IMR-90 (cell line): ENCODE measurements at regions not wholly inside any gene's neighbourhood (a gene's known extent, or its start where the extent isn't known, plus 50 kb on each side); places are given as distances from the start of the nearest gene placed in this dataset.

ENCODE experiments used
- ATAC-seq: fragments of 200-7000 bp; cut with Tn5 transposase; 2 replicates; pipeline ENCODE4 v1.9.1; 2020; ENCODE audit warnings: low read depth, mild to moderate bottlenecking, moderate library complexity
- BruUV-seq: library from RNA; stranded (reverse); fragments of 400-500 nt; replicated peaks from 2 replicates; lab custom pipeline; 2021; lab: Mats Ljungman, UMichigan
- CTCF ChIA-PET: fragments of 300-600 bp; formaldehyde crosslinking; extraction: SDS; loops from one replicate; lab custom pipeline; 2021; ENCODE audit warnings: antibody characterized with exemption; lab: Yijun Ruan, JAX
- POLR2A ChIA-PET: fragments of 300-600 bp; sonication (Branson Sonifier 250); formaldehyde crosslinking; loops from one replicate; lab custom pipeline; 2022; ENCODE audit warnings: antibody characterized with exemption; ENCODE audit not compliant: unreplicated experiment; lab: Charles Lee
- DNase-seq: peaks from one replicate; pipeline ENCODE4 v3.0.0; 2013
- H2AFZ ChIP-seq: replicated peaks from 2 replicates; pipeline ENCODE3; 2013; ENCODE audit warnings: low read length, mild to moderate bottlenecking; ENCODE audit not compliant: poor library complexity
- H2AK5ac ChIP-seq: 2 replicates; pipeline ENCODE4 v1.6.1; 2013; ENCODE audit warnings: low read depth, low read length, inconsistent platforms
- H2AK9ac ChIP-seq: replicated peaks from 2 replicates; pipeline ENCODE3; 2013; ENCODE audit warnings: mild to moderate bottlenecking, low read depth, low read length, moderate library complexity; ENCODE audit not compliant: poor library complexity
- H2BK120ac ChIP-seq: 2 replicates; pipeline ENCODE4 v1.6.1; 2013; ENCODE audit warnings: low read depth, low read length, inconsistent platforms
- H2BK15ac ChIP-seq: 3 replicates; pipeline ENCODE4 v1.6.1; 2013; ENCODE audit warnings: low read depth, low read length, inconsistent platforms
- H2BK20ac ChIP-seq: 2 replicates; pipeline ENCODE4 v1.6.1; 2013; ENCODE audit warnings: low read depth, mild to moderate bottlenecking, inconsistent platforms, low read length, moderate library complexity
- H2BK5ac ChIP-seq: 2 replicates; pipeline ENCODE4 v1.6.1; 2013; ENCODE audit warnings: mild to moderate bottlenecking, low read depth, low read length, inconsistent platforms; ENCODE audit not compliant: poor library complexity, severe bottlenecking
- H3K14ac ChIP-seq: replicated peaks from 2 replicates; pipeline ENCODE4 v1.6.1; 2013; ENCODE audit warnings: low read depth, low read length, inconsistent platforms
- H3K18ac ChIP-seq: 2 replicates; pipeline ENCODE4 v1.6.1; 2013; ENCODE audit warnings: low read depth, low read length, control low read depth
- H3K23ac ChIP-seq: 2 replicates; pipeline ENCODE4 v1.6.1; 2013; ENCODE audit warnings: low read depth, low read length, inconsistent platforms
- H3K27ac ChIP-seq: 2 replicates; pipeline ENCODE4 v1.5.1; 2013; ENCODE audit warnings: mild to moderate bottlenecking, control low read depth, low read length; ENCODE audit not compliant: insufficient read depth
- H3K27me3 ChIP-seq: 2 replicates; pipeline ENCODE4 v1.6.1; 2013; ENCODE audit warnings: low read length; ENCODE audit not compliant: control insufficient read depth, insufficient read depth
- H3K36me3 ChIP-seq: 2 replicates; pipeline ENCODE4 v1.6.1; 2013; ENCODE audit warnings: low read length, mixed read lengths; ENCODE audit not compliant: control insufficient read depth, insufficient read depth
- H3K4ac ChIP-seq: 2 replicates; pipeline ENCODE4 v1.6.1; 2013; ENCODE audit warnings: low read depth, low read length, inconsistent platforms
- H3K4me1 ChIP-seq: 2 replicates; pipeline ENCODE4 v1.6.1; 2013; ENCODE audit warnings: low read length, mixed read lengths; ENCODE audit not compliant: control insufficient read depth, insufficient read depth
- H3K4me2 ChIP-seq: 2 replicates; pipeline ENCODE4 v1.6.1; 2013; ENCODE audit warnings: low read depth, mild to moderate bottlenecking, control low read depth, low read length, moderate library complexity
- H3K4me3 ChIP-seq: 2 replicates; pipeline ENCODE4 v1.5.1; 2013; ENCODE audit warnings: low read depth, mild to moderate bottlenecking, control low read depth, low read length, moderate library complexity; ENCODE audit not compliant: insufficient read depth
- H3K56ac ChIP-seq: 2 replicates; pipeline ENCODE4 v1.6.1; 2013; ENCODE audit warnings: low read length, inconsistent platforms; ENCODE audit not compliant: insufficient read depth; ENCODE audit errors: extremely low read depth
- H3K79me1 ChIP-seq, 2 experiments: 2 replicates each; pipeline ENCODE4 v1.6.1; 2013; ENCODE audit warnings: low read length in 2 of 2, inconsistent platforms in 1 of 2, low read depth in 1 of 2
- H3K9ac ChIP-seq: 2 replicates; pipeline ENCODE4 v1.6.1; 2013; ENCODE audit warnings: low read depth, low read length, control low read depth
- H3K9me1 ChIP-seq: 2 replicates; pipeline ENCODE4 v1.6.1; 2013; ENCODE audit warnings: low read length, inconsistent platforms; ENCODE audit not compliant: insufficient read depth
- H3K9me3 ChIP-seq: 2 replicates; pipeline ENCODE4 v1.6.1; 2013; ENCODE audit warnings: low read length; ENCODE audit not compliant: control insufficient read depth, insufficient read depth
- H4K20me1 ChIP-seq: 2 replicates; pipeline ENCODE4 v1.6.1; 2013; ENCODE audit warnings: low read length, inconsistent platforms; ENCODE audit not compliant: insufficient read depth
- H4K5ac ChIP-seq: 2 replicates; pipeline ENCODE4 v1.6.1; 2013; ENCODE audit warnings: mild to moderate bottlenecking, low read depth, low read length, control low read depth
- H4K8ac ChIP-seq, 2 experiments: 2 replicates each; pipeline ENCODE4 v1.6.1; 2013; ENCODE audit warnings: low read depth in 2 of 2, low read length in 2 of 2, control low read depth in 1 of 2, inconsistent platforms in 1 of 2
- H4K91ac ChIP-seq: 2 replicates; pipeline ENCODE4 v1.6.1; 2013; ENCODE audit warnings: low read depth, low read length, inconsistent platforms; ENCODE audit not compliant: insufficient read depth
- BHLHE40 ChIP-seq: fragments of 150-350 bp; IDR thresholded peaks from 2 replicates; pipeline ENCODE4 v1.6.1; 2016; ENCODE audit warnings: mild to moderate bottlenecking, low read depth, low read length
- CEBPB ChIP-seq: IDR thresholded peaks from 2 replicates; pipeline ENCODE4 v1.6.1; 2012; ENCODE audit warnings: low read depth, low read length, improper control_type of control experiment
- CHD1 ChIP-seq: IDR thresholded peaks from 2 replicates; pipeline ENCODE4 v1.6.1; 2012; ENCODE audit warnings: low read depth, low read length, improper control_type of control experiment
- CTCF ChIP-seq: conservative IDR thresholded peaks from 2 replicates; pipeline ENCODE4 v1.5.1; 2012; ENCODE audit warnings: mild to moderate bottlenecking, low read depth, low read length, improper control_type of control experiment
- MAFK ChIP-seq: IDR thresholded peaks from 2 replicates; pipeline ENCODE4 v1.6.1; 2012; ENCODE audit warnings: low read depth, low read length, improper control_type of control experiment
- MXI1 ChIP-seq: IDR thresholded peaks from 2 replicates; pipeline ENCODE4 v1.6.1; 2012; ENCODE audit warnings: low read depth, mild to moderate bottlenecking, low read length, moderate library complexity, borderline replicate concordance
- RAD21 ChIP-seq: IDR thresholded peaks from 2 replicates; pipeline ENCODE4 v1.6.1; 2012; ENCODE audit warnings: low read length, improper control_type of control experiment
- RCOR1 ChIP-seq: IDR thresholded peaks from 2 replicates; pipeline ENCODE4 v1.6.1; 2012; ENCODE audit warnings: mild to moderate bottlenecking, low read length, improper control_type of control experiment; ENCODE audit not compliant: insufficient replicate concordance
- USF2 ChIP-seq: fragments of 150-350 bp; IDR thresholded peaks from 2 replicates; pipeline ENCODE4 v1.6.1; 2017; ENCODE audit warnings: mild to moderate bottlenecking, antibody characterized with exemption, low read length, low read depth
- WGBS, 2 experiments: methylation state at CpG; one replicate each; pipeline versions ENCODE4 v1.1.5 to v1.1.7; 2013; ENCODE audit warnings: missing lambda C conversion rate in 2 of 2; ENCODE audit not compliant: insufficient read length in 1 of 2; ENCODE audit errors: extremely low coverage in 2 of 2; 5-methylcytosine and 5-hydroxymethylcytosine counted together
- dilution Hi-C: fragments of 300-500 bp; cut with HindIII; formaldehyde crosslinking; loops from one replicate; pipeline ENCODE4 v1.14.3; 2018; ENCODE audit warnings: low sequenced_read_pairs; ENCODE audit not compliant: unreplicated experiment
- in situ Hi-C: fragments of 300-500 bp; cut with MboI; formaldehyde crosslinking; loops from 3 replicates; pipeline ENCODE4 v1.14.3; 2019; ENCODE audit warnings: low sequenced_read_pairs, inconsistent platforms, mixed read lengths
- intact Hi-C: fragments of 100-400 bp; cut with micrococcal nuclease; formaldehyde crosslinking; loops from 2 replicates; pipeline ENCODE4 v1.10.0; 2022

GRCh38 chr20:56163806-56164205 lies 84.7 kb upstream of the MC3R start:
- Histone ChIP-seq H3K9me3 (peaks cover 27% of the 10 kb centered on the region), H4K20me1 (no peaks in the 10 kb centered on the region), H3K27me3 (no peaks in the 10 kb centered on the region), H3K4me1 (no peaks in the 10 kb centered on the region), H3K4ac (no peak overlapping the region), H2AK5ac (no peak overlapping the region), H2AFZ (peak overlapping the region; percentile 44), H2AK9ac (no peak overlapping the region), H2BK5ac (no peak overlapping the region), H4K8ac (no peak overlapping the region), H2BK120ac (no peak overlapping the region), H2BK20ac (no peak overlapping the region), H4K5ac (no peak overlapping the region), H3K27ac (no peak overlapping the region), H3K9ac (no peak overlapping the region), H3K23ac (no peak overlapping the region), H3K9me1 (no peaks in the 10 kb centered on the region), H3K56ac (no peak overlapping the region), H2BK15ac (no peak overlapping the region), H3K14ac (no peak overlapping the region), H3K4me2 (no peak overlapping the region), H3K4me3 (no peak overlapping the region), H3K36me3 (no peaks in the 10 kb centered on the region), H4K91ac (no peak overlapping the region), H3K18ac (no peak overlapping the region), H3K79me1 (no peaks in the 10 kb centered on the region)
- dilution Hi-C loops: no loop called here
- in situ Hi-C loops: no loop called here
- intact Hi-C loops: no loop called here
- CTCF ChIA-PET: no interaction called here
- no peak for DNase-seq
- WGBS, 2 experiments: 0% methylated on average over 1 of the region's 6 CpGs; no CpG with 5 or more reads in 1 of the 2 experiments
- POLR2A ChIA-PET: no interaction called here
- BruUV-seq: no TSS peak
- TF ChIP-seq USF2 (peak; percentile 56), CTCF (no peak), BHLHE40 (no peak), CHD1 (no peak), RAD21 (no peak), CEBPB (no peak), MAFK (no peak), MXI1 (no peak), RCOR1 (no peak)
- ATAC-seq: no peak
